ENCODE measurements at regions not wholly inside any gene's neighbourhood (a gene's known extent, or its start where the extent isn't known, plus 50 kb on each side); places are given as distances from the start of the nearest gene placed in this dataset.

DNA sequence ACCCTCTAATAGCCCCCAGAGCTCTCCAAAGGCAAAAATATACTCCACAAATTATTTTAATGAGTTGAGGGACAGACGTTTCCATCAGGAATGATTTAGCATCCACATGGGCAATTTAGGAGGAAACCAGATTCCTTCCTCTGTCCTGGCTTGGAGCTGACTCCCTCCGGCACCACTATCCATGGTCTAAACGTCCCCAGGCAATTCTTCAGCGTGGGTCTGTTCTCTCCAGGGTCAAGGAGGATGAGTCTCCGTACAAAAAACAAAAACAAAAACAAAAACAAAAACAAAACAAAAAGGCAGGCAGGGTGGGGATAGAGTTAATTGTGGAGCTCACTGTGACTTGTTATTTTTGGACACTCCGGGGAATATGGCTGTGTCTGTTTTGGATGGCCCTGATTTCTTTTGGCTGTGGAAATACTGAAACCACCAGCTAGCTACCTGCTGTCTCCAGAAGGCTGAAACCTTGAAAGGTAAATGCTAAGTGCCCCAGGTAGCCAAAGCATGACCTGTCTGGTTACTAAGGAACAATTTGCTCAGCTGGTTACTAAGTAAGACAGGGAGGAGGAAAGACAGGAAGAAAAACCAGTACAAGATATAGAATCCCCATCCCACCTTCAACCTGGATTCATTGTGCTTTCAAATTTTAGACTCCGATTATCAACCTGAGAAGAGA, 419.1 kb upstream of the LCORL start:
- TF ChIP-seq POLR2AphosphoS5 (IDR thresholded peaks at IDR 0.05; ENCODE audit: low read depth) (no peak), CTCF (IDR thresholded peaks at IDR 0.05; ENCODE audit: insufficient read depth, low read length) (no peak)

Measured in HL-60 (cell line).